ENCODE measurements at regions not wholly inside any gene's neighbourhood (a gene's known extent, or its start where the extent isn't known, plus 50 kb on each side); places are given as distances from the start of the nearest gene placed in this dataset.

DNA sequence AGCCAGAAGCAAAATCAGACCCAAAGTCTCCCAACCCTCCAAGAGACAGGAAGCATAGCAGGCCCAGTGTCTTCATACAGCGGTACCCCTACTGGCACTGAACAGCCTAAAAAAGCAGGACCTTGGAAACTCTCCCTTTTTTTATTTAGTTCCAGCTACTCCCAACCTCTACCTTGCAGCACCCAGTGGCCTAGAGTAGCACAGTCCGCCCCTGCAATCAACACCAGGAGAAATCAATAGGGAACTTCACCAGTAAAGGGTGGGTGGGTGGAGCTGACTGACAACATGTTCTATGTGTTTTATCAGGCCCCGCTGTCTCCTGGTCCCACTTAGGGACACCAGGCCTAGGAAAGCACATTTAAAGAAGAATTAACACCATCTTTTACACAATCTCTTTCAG, 378.5 kb upstream of the CT83 start:
- Histone ChIP-seq H3K36me3 (ENCODE audit: control insufficient read depth, insufficient read depth, low read length) (no peaks in the 10 kb centered on the region), H3K27ac (ENCODE audit: low read depth, low read length) (no peak overlapping the region), H3K9ac (ENCODE audit: extremely low read depth, low read length, poor library complexity, severe bottlenecking) (no peak overlapping the region), H3K4me3 (ENCODE audit: low read length) (no peak overlapping the region), H3K9me3 (ENCODE audit: control insufficient read depth, low read length) (no peaks in the 10 kb centered on the region), H3K27me3 (ENCODE audit: control insufficient read depth, insufficient read depth, low read length, poor library complexity, severe bottlenecking) (no peaks in the 10 kb centered on the region), H3K4me1 (ENCODE audit: control insufficient read depth, insufficient read depth, low read length) (no peaks in the 10 kb centered on the region)
- no peaks in the 10 kb centered on the region for H3K27me3 Mint-ChIP-seq (ENCODE audit: insufficient read depth)
- no peak overlapping the region for H3K4me3 Mint-ChIP-seq
- TF ChIP-seq, protein P1, sequence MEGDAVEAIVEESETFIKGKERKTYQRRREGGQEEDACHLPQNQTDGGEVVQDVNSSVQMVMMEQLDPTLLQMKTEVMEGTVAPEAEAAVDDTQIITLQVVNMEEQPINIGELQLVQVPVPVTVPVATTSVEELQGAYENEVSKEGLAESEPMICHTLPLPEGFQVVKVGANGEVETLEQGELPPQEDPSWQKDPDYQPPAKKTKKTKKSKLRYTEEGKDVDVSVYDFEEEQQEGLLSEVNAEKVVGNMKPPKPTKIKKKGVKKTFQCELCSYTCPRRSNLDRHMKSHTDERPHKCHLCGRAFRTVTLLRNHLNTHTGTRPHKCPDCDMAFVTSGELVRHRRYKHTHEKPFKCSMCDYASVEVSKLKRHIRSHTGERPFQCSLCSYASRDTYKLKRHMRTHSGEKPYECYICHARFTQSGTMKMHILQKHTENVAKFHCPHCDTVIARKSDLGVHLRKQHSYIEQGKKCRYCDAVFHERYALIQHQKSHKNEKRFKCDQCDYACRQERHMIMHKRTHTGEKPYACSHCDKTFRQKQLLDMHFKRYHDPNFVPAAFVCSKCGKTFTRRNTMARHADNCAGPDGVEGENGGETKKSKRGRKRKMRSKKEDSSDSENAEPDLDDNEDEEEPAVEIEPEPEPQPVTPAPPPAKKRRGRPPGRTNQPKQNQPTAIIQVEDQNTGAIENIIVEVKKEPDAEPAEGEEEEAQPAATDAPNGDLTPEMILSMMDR (conservative IDR thresholded peaks at IDR 0.05): peak; percentile 21
- peak; percentile 56 for DNase-seq
- H3K9me3 Mint-ChIP-seq: peaks cover 6% of the 10 kb centered on the region
- H3K27ac Mint-ChIP-seq: peak overlapping the region; percentile 59
- WGBS, 2 experiments (ENCODE audit: insufficient coverage in 1 of 2, insufficient read length in 1 of 2): 84 to 100% methylated on average over 1 to 3 of the region's 3 CpGs
- peaks cover 30% of the 10 kb centered on the region for H3K4me1 Mint-ChIP-seq
- H3K36me3 Mint-ChIP-seq (ENCODE audit: low read depth): peaks cover 4% of the 10 kb centered on the region

DNA sequence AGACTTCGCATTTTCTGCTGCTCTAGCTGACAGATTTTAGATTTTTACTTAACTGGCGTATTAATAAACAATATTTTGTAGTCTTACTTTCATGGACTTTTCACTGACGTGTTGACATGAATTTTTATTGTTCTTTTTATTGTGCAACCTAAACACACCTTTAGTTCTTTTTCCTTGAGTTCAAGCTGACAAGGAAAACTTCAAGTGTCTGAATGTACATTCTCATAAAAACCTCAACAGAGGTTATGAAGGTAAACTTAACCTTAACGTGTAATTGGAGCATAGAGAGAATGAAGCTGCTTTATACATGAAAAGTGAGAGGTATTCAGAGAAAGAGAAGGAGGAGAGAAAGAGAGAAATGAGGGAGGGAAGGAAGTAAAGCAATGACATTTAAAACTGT, 364.3 kb upstream of the CT83 start:
- Histone ChIP-seq H3K27me3 (ENCODE audit: control insufficient read depth, insufficient read depth, low read length, poor library complexity, severe bottlenecking) (no peaks in the 10 kb centered on the region), H3K4me3 (ENCODE audit: low read length) (no peak overlapping the region), H3K9ac (ENCODE audit: extremely low read depth, low read length, poor library complexity, severe bottlenecking) (no peak overlapping the region), H3K36me3 (ENCODE audit: control insufficient read depth, insufficient read depth, low read length) (no peaks in the 10 kb centered on the region), H3K27ac (ENCODE audit: low read depth, low read length) (no peak overlapping the region), H3K9me3 (ENCODE audit: control insufficient read depth, low read length) (no peaks in the 10 kb centered on the region), H3K4me1 (ENCODE audit: control insufficient read depth, insufficient read depth, low read length) (no peaks in the 10 kb centered on the region)
- no peak for DNase-seq
- no peaks in the 10 kb centered on the region for H3K27me3 Mint-ChIP-seq (ENCODE audit: insufficient read depth)
- peaks cover 10% of the 10 kb centered on the region for H3K36me3 Mint-ChIP-seq (ENCODE audit: low read depth)
- TF ChIP-seq, protein P1 (conservative IDR thresholded peaks at IDR 0.05): no peak
- H3K4me1 Mint-ChIP-seq: peaks cover 18% of the 10 kb centered on the region
- H3K9me3 Mint-ChIP-seq: no peaks in the 10 kb centered on the region
- 80 to 95% methylated on average over 1 to 3 of the region's 4 CpGs for WGBS, 2 experiments (ENCODE audit: insufficient coverage in 1 of 2, insufficient read length in 1 of 2)
- no peak overlapping the region for H3K27ac Mint-ChIP-seq
- no peak overlapping the region for H3K4me3 Mint-ChIP-seq

DNA sequence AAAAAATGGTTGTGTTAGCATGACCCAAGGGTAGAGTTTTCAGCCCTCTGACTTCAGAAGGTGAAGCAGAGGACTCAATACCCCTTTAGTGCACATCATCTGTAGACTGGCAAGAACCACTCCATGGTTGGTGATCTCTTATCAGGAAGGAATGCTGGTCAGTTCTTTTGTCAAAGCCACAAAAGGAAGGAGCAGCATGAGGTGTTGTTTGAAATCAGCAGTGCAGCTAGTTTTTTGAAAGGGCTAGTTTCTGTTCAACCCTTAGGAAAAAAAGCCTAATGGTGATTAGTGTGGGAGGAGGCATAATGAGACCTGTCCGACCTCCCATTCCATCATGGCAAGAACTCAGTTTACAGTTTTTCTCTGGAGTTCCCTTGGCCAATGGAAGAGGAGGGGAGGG, 362.0 kb upstream of the CT83 start:
- peaks cover 4% of the 10 kb centered on the region for H3K9me3 ChIP-seq (ENCODE audit: control insufficient read depth, low read length)
- no peak overlapping the region for H3K4me3 Mint-ChIP-seq
- H3K9me3 Mint-ChIP-seq: peaks cover 4% of the 10 kb centered on the region
- H3K9ac ChIP-seq (ENCODE audit: extremely low read depth, low read length, poor library complexity, severe bottlenecking): no peak overlapping the region
- WGBS, 2 experiments (ENCODE audit: insufficient coverage in 1 of 2, insufficient read length in 1 of 2): 63% methylated on average over 1 of the region's 1 CpG; no CpG with 5 or more reads in 1 of the 2 experiments
- TF ChIP-seq, protein P1 (conservative IDR thresholded peaks at IDR 0.05): no peak
- H3K36me3 Mint-ChIP-seq (ENCODE audit: low read depth): peaks cover 14% of the 10 kb centered on the region
- H3K27ac ChIP-seq (ENCODE audit: low read depth, low read length): no peak overlapping the region
- H3K27me3 Mint-ChIP-seq (ENCODE audit: insufficient read depth): no peaks in the 10 kb centered on the region
- peaks cover 14% of the 10 kb centered on the region for H3K4me1 Mint-ChIP-seq
- no peaks in the 10 kb centered on the region for H3K27me3 ChIP-seq (ENCODE audit: control insufficient read depth, insufficient read depth, low read length, poor library complexity, severe bottlenecking)
- H3K4me3 ChIP-seq (ENCODE audit: low read length): no peak overlapping the region
- no peaks in the 10 kb centered on the region for H3K36me3 ChIP-seq (ENCODE audit: control insufficient read depth, insufficient read depth, low read length)
- H3K4me1 ChIP-seq (ENCODE audit: control insufficient read depth, insufficient read depth, low read length): no peaks in the 10 kb centered on the region
- no peak for DNase-seq
- H3K27ac Mint-ChIP-seq: no peak overlapping the region
